Hepatocyte (in vitro differentiated cells): ENCODE measurements at regions not wholly inside any gene's neighbourhood (a gene's known extent, or its start where the extent isn't known, plus 50 kb on each side); places are given as distances from the start of the nearest gene placed in this dataset.

Source experiments
- DNase-seq: peaks from one replicate; pipeline ENCODE4 v3.0.0-alpha.2; 2016; ENCODE audit warnings: low spot score
- H2AFZ ChIP-seq: fragments of 200-600 bp; sonication (generic); 2 replicates; pipeline ENCODE4 v1.6.0; 2016; ENCODE audit warnings: antibody characterized with exemption, mild to moderate bottlenecking
- H3K27ac ChIP-seq: fragments of 200-600 bp; sonication (generic); 2 replicates; pipeline ENCODE4 v1.5.1; 2016; ENCODE audit warnings: mild to moderate bottlenecking
- H3K27me3 ChIP-seq: fragments of 200-600 bp; sonication (generic); 2 replicates; pipeline ENCODE4 v1.6.1; 2016
- H3K36me3 ChIP-seq: fragments of 200-600 bp; sonication (generic); replicated peaks from 2 replicates; pipeline ENCODE4 v1.5.1; 2016; ENCODE audit warnings: low read depth; ENCODE audit not compliant: insufficient read depth
- H3K4me1 ChIP-seq: fragments of 200-600 bp; sonication (generic); 2 replicates; pipeline ENCODE4 v1.5.1; 2016; ENCODE audit warnings: mild to moderate bottlenecking, moderate library complexity; ENCODE audit not compliant: insufficient read depth
- H3K4me2 ChIP-seq: fragments of 200-600 bp; sonication (generic); 2 replicates; pipeline ENCODE4 v1.6.0; 2016
- H3K4me3 ChIP-seq: fragments of 200-600 bp; sonication (generic); 2 replicates; pipeline ENCODE4 v1.5.1; 2016; ENCODE audit warnings: mild to moderate bottlenecking
- H3K79me2 ChIP-seq: fragments of 200-600 bp; sonication (generic); 2 replicates; pipeline ENCODE4 v1.6.0; 2017; ENCODE audit warnings: mild to moderate bottlenecking
- H3K9me2 ChIP-seq: fragments of 200-600 bp; sonication (generic); replicated peaks from 2 replicates; pipeline ENCODE4 v1.6.0; 2017; ENCODE audit warnings: mild to moderate bottlenecking; ENCODE audit not compliant: insufficient read depth
- H3K9me3 ChIP-seq: fragments of 200-600 bp; sonication (generic); 2 replicates; pipeline ENCODE4 v1.5.1; 2016; ENCODE audit warnings: low read depth, mild to moderate bottlenecking
- H4K20me1 ChIP-seq: fragments of 200-600 bp; sonication (generic); 2 replicates; pipeline ENCODE4 v1.6.0; 2016; ENCODE audit warnings: mild to moderate bottlenecking; ENCODE audit not compliant: insufficient read depth, poor library complexity, severe bottlenecking
- EZH2 ChIP-seq: fragments of 200-600 bp; sonication (generic); IDR thresholded peaks from 2 replicates; pipeline ENCODE4 v1.6.1; 2016; ENCODE audit warnings: antibody characterized with exemption, mild to moderate bottlenecking, borderline replicate concordance
- EZH2phosphoT487 ChIP-seq: fragments of 200-600 bp; sonication (generic); IDR thresholded peaks from one replicate; pipeline ENCODE4 v1.6.1; 2018; ENCODE audit warnings: antibody characterized with exemption, mild to moderate bottlenecking, low read depth, moderate library complexity; ENCODE audit not compliant: unreplicated experiment, severe bottlenecking
- WGBS: methylation state at CpG from one replicate; pipeline ENCODE4 v1.1.6; 2016; ENCODE audit warnings: low lambda C conversion rate; ENCODE audit errors: missing lambda C conversion rate; 5-methylcytosine and 5-hydroxymethylcytosine counted together
- TF ChIP-seq, protein P1 (sequence below): fragments of 200-600 bp; sonication (generic); IDR thresholded peaks from 2 replicates; pipeline ENCODE4 v1.5.1; 2016; ENCODE audit warnings: antibody characterized with exemption, mild to moderate bottlenecking; ENCODE audit not compliant: poor library complexity

DNA sequence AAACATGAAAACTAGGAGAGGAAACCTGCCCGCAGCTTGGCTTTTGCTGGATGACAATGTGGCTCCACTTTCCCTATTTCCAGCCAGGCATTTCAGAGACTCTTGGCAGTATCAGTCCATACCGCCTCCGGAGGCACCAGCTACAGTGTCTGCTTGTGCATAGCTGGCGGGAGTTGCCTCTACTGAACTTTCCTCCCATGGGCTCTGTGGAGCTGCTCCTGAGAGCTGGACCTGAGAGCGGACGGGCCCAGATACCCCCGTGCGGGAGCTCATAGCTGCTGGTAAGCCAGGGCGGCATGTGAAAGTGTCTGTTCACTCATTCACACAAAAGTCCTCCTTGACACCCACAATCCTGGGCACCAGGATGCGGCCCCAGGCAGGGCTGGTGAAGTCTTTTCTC, 130.3 kb upstream of the PMEPA1 start:
- Histone ChIP-seq H3K9me2 (no peaks in the 10 kb centered on the region), H3K4me3 (no peak overlapping the region), H3K9me3 (no peaks in the 10 kb centered on the region), H4K20me1 (no peaks in the 10 kb centered on the region), H2AFZ (no peak overlapping the region), H3K27ac (no peak overlapping the region), H3K4me1 (peaks cover 8% of the 10 kb centered on the region), H3K36me3 (no peaks in the 10 kb centered on the region), H3K4me2 (no peak overlapping the region), H3K27me3 (no peaks in the 10 kb centered on the region), H3K79me2 (no peaks in the 10 kb centered on the region)
- 96% methylated on average over 10 of the region's 10 CpGs for WGBS
- DNase-seq = no peak
- TF ChIP-seq EZH2phosphoT487 (no peak), EZH2 (no peak)
- TF ChIP-seq, protein P1, sequence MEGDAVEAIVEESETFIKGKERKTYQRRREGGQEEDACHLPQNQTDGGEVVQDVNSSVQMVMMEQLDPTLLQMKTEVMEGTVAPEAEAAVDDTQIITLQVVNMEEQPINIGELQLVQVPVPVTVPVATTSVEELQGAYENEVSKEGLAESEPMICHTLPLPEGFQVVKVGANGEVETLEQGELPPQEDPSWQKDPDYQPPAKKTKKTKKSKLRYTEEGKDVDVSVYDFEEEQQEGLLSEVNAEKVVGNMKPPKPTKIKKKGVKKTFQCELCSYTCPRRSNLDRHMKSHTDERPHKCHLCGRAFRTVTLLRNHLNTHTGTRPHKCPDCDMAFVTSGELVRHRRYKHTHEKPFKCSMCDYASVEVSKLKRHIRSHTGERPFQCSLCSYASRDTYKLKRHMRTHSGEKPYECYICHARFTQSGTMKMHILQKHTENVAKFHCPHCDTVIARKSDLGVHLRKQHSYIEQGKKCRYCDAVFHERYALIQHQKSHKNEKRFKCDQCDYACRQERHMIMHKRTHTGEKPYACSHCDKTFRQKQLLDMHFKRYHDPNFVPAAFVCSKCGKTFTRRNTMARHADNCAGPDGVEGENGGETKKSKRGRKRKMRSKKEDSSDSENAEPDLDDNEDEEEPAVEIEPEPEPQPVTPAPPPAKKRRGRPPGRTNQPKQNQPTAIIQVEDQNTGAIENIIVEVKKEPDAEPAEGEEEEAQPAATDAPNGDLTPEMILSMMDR = no peak

DNA sequence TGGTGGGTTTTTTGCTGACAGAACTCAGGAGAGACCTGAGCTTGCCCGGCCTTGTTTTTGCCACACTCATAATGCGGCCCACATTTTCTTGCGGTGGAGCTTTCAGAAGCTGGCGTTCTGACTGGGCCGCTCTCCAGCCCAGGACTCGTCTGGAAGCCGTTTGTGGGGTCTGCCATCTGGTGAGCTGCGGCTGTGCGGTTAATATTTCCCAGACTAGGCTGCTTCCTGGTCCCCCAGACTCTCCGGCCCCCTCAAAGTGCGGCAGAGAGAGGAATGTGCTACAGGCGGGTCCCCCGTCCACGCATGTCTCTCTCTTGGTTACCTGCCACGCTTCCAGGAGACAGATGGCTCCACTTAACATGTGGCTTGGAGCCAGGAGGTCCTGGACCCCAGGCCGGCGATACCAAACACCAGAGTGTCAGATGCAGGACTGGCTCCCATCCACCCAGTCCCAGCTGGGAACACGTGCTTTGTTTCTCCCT, 128.9 kb upstream of the PMEPA1 start:
- peaks cover 8% of the 10 kb centered on the region for H3K4me1 ChIP-seq
- H3K4me2 ChIP-seq = no peak overlapping the region
- H3K9me3 ChIP-seq = no peaks in the 10 kb centered on the region
- WGBS = 48% methylated on average over 18 of the region's 18 CpGs
- H3K4me3 ChIP-seq = no peak overlapping the region
- no peaks in the 10 kb centered on the region for H3K36me3 ChIP-seq
- no peaks in the 10 kb centered on the region for H3K27me3 ChIP-seq
- no peaks in the 10 kb centered on the region for H3K9me2 ChIP-seq
- H2AFZ ChIP-seq = no peak overlapping the region
- TF ChIP-seq, protein P1 = no peak
- TF ChIP-seq EZH2 (no peak), EZH2phosphoT487 (no peak)
- H4K20me1 ChIP-seq = no peaks in the 10 kb centered on the region
- H3K27ac ChIP-seq = peak overlapping the region; percentile 26
- no peaks in the 10 kb centered on the region for H3K79me2 ChIP-seq
- DNase-seq = peak; percentile 52

DNA sequence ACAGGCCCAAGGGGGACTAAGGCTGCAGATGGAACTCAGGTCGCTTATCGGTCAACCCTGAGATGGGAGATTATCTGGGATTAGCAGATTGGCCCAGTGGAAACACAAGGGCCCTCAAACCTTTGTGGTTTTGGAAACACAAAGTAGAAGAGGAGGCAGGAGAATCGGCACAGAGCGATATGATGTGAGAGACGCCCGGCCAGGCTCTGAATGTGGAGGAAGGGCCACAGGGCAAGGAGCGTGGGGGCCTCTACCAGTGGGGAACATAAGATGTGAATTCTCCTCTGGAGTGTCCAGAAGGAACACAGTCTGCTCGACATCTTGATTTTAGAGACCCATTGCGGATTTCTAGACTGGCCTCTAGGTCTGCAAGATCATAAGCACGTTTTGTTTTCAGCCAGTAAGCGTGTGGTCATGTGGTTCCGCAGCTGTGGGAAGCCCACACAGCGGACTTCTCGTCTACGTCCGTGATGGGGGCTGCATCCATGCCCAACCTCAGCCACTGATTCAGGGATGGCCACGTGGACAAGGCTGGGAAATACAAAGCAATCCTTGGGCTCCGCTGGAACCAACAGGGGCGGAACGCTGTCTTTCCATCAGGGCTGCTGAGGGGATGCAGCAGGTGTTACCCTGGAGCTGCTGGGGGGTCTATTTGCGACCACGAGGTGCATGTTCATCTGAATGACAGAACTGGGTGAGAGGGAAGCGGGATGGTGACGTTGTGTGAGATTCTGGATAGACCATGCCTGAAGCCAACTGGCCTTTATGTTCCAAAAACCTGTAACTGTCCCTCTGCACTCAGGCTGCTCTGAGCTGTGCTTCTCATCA, 127.6 kb upstream of the PMEPA1 start:
- no peak overlapping the region for H2AFZ ChIP-seq
- H3K4me1 ChIP-seq = peaks cover 8% of the 10 kb centered on the region
- TF ChIP-seq EZH2 = no peak
- TF ChIP-seq, protein P1 = no peak
- no peak for TF ChIP-seq EZH2phosphoT487
- H3K36me3 ChIP-seq = no peaks in the 10 kb centered on the region
- H3K27me3 ChIP-seq = no peaks in the 10 kb centered on the region
- no peak overlapping the region for H3K27ac ChIP-seq
- H3K9me2 ChIP-seq = no peaks in the 10 kb centered on the region
- no peaks in the 10 kb centered on the region for H4K20me1 ChIP-seq
- H3K9me3 ChIP-seq = no peaks in the 10 kb centered on the region
- no peak overlapping the region for H3K4me2 ChIP-seq
- no peaks in the 10 kb centered on the region for H3K79me2 ChIP-seq
- DNase-seq = no peak
- 87% methylated on average over 24 of the region's 24 CpGs for WGBS
- no peak overlapping the region for H3K4me3 ChIP-seq
